LoVo (cell line): ENCODE measurements at regions not wholly inside any gene's neighbourhood (a gene's known extent, or its start where the extent isn't known, plus 50 kb on each side); places are given as distances from the start of the nearest gene placed in this dataset.

Experiments used
- DNase-seq: peaks from one replicate; pipeline ENCODE4 v3.0.0-alpha.2; 2016; ENCODE audit warnings: low spot score

DNA sequence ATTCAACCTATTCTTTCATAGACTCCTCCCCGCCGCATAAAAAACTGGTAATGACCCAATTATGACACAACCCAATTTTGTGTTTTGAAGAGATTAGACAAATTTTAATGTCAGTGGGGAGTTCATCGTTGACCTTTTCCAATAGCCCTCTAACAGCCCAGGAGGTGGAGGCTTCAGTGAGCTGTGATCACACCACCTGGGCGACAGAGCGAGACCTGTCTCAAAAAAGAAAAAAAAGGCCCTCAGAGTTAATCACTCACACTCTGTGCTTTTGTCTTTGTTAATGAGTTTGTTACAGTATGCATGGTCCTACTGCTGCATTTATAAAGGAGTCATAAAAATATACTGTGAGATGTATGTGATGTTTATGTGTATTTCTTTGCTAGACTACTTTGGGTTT is 510.6 kb downstream of the CPS1 start:
- DNase-seq = no peak

DNA sequence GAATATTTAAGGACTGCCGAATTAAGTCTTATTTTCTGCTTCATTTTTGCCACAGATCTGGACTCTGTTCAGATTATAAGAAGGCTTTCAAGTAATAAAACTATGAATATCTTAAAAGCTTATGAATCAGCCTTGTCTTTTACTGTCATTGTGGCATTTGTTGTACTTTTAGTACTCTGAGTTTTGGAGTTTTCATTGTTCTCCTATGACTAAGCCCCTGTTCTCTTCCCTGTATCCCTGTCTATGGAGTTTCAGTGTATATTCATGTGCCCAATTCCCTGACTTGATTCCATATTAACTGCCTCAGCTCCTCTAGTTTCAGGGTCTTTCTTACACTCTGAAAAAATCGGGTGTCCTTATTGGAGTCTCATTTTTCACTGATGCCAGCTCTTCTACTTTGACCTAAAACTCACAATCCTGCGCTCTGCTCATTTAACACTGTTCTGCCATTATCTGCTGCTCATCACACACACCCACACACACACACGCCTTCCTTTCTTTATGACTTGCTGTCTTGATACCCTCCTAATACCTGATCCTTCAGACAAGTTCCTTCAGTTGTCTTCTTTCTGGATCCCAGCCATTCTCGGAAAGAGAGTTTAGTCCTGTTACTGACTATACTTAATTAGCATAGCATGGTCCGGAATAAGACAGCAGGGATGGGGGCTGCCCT is 511.8 kb downstream of the CPS1 start:
- DNase-seq = no peak

DNA sequence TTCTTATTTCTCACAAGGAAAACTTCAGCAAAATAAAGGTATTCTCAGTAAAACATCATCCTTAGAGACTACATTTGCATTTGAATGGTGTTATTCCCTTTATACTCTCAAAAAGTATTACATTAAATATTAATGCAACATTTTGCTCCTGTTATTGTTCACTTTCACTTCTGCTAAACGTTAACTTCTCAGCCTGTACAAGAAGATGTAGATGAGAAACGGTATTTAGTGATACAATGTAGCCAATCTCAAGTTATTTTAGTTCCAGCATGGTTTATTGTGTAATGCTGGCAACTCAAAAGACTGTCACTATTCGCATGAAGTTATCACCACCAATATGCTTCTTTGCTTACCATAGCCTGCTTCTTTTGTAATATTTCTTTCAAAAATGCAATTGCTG is 514.1 kb downstream of the CPS1 start:
- DNase-seq = no peak

DNA sequence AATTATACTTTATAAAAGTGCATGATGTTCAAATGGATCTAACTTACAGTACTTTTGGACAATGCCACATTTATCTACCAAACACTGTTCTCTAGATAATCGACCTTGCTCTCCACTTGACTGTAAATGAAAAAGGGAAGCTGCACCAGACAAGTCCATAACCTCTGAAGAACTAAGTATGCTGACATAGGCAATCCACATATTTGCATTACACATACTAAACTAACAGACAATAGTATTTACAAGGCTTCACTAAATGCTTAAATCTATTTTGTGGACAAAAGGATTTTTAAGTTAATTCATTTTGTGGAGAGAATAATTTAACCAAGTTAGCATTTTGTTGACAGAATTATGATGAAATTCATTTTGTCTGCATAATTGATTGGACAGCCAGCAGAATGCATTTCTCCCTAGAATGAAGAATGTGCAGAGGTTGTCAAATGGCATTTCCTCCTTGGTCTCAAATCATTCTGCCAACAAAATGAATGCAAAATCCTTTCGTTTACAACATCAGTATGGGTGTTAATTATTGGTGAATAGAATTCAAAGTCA is 520.9 kb downstream of the CPS1 start:
- no peak for DNase-seq

DNA sequence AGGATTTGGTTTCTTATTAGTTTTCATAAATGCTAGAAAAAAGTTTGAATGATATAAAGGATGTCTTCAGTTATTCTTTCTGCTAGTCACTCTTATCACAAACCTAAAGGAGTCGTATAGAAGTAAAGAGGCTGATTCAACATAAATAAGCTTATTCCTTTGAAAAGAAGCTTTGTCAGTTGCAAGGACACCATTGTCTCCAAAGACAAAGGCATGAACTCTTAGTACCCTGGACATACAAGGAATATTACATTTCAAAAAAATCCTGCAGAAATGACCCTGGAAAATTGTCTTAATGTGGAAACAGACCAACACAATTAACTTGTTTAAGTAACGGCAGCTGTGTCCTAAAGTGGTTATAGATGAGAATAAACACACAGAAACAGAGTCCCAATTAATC is 528.0 kb downstream of the CPS1 start:
- no peak for DNase-seq

DNA sequence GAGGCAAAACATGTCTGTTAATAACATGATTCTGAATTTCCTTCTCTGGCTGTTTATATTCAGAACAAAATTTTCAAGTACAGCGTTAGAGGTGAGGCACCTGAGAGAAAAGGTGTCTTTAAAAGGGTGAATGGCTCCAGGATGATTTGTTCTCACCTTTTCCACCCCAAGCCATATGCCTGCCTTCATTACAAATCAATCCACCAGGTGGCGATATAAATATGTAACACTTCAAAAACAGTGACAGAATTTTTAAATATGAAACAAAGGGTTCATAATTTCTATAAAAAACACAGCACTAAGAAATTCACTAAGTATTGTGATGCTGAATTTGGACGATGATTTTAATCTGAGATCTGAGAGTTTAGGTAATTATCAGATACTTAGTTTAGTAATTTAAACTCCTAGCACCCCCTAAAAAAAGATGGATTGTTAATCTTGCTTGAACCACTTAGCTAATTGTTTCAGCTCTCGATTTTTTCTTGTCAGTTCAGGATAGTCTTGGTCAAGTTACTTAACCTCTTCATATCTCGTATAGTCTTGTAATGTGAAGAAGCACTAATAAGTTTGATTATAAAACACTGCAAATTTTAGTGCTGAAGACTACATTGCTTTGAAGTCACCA is 528.8 kb downstream of the CPS1 start:
- peak; percentile 29 for DNase-seq

DNA sequence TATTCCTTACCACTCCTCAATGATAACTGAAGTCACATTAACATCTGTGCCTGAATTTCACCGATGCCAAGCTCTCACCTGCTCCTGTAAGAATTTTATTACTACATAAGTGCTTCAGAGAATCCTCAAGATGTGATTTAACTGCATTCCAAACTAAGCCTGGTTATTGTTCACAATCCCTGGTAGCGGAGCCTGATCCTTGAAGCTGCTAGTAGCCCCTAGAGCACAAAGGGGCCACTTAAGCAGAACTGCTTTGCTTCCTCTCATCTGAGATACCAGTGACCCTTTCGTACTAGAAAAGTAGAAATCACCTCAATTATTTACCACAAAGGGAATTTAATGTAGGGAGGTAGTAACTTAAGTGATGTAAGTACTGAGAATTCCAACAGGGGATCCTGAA is 529.6 kb downstream of the CPS1 start:
- no peak for DNase-seq

DNA sequence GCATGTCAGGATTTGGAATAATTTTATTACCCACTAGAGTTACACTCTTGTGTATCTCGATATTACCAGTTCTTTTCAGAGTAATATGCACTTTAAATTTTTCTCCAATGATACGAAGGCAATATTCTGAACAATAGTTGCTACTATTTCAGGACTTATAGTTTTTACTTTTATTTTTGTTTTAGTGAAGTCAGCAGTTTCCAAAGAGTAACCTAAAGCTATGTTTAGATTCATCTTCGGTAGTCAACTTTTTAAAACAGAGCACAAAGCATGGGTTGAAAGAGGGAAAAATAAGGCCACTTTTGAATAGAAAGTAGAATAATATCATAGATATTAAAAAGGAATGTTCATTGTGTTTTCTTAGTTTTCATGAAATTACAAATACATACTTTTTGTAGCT is 532.7 kb downstream of the CPS1 start:
- no peak for DNase-seq

DNA sequence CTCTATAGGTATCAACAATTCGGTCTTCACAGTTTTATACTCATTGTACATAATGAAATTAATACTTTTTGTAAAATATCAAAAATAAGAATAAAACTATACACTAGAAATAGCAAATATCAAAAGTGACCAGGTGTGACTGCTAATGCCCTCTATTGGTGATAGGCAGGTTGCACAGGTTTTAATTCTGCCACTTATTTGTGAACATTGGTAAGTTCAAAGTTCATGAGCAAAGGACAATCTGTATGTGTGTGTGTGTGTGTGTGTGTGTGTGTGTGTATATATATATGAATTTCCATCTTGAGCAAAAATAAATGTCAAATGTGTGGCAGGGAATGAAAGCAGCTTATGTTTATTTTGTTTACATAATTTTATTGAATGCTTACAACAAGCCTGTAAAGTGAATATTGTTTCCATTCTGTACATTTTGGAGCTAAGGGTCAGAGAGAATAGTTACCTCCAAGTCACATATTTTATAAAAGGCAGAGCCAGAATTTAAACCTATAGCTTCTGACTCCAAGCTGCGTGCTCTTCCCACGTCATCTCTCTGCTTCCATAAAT is 537.4 kb downstream of the CPS1 start:
- peak; percentile 4 for DNase-seq

DNA sequence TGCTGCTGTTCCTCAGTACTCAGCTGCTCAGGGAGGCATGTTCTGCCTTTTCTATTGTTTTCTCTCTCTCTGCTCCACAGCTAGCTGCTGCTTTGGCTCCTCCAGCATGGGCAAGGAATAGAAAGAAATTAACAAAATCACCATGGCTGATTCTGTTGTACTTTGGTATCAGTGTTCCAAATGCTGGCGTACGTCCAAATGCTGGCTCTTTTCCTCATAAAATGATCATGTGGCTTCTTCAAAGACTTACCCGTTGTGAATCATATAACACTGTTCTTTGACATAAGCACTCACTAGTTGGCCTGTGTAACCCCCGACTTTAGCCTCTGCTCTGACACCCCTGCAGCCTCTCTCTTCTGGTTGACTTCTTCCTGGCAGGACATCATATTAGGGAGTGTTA is 547.6 kb downstream of the CPS1 start:
- peak; percentile 5 for DNase-seq

DNA sequence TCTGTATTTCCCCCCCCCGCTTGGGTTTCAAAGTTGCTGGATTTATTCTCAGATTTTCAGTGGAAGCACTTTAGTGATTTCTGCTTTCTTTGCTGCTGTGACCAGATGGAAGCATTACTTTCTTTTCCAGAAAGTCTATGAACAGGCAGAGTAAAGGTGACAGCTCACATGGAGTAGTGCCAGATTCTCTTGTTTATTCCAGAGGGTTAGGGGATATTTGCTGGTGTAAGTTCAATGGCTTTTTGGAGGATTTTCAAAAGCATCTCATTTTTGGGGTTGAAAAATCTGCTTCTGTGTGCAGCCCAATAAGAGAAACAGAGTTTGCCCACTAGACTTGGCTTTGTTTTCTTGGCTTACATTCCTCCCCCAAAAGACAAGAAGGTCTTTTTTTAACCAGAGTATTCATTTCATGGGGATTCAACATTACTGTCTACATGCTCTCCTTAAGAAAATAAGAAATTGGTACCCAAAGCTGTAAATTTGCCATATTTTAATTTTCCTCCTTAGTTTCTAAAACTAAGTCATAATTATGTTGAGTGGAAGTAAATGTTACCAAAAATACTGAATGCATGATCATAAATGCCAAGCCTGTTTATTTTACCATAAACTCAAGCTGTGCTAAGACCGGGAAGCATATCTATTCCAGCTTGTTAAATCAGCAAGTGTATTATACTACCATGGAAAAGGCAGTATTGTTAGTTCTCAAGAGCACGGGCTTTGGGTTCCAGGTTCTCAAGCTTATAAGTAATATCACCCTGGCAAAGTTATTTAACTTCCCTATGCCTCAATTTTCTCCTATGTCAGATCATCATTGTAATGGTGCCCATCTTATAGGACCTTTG is 557.2 kb downstream of the CPS1 start:
- DNase-seq = no peak

DNA sequence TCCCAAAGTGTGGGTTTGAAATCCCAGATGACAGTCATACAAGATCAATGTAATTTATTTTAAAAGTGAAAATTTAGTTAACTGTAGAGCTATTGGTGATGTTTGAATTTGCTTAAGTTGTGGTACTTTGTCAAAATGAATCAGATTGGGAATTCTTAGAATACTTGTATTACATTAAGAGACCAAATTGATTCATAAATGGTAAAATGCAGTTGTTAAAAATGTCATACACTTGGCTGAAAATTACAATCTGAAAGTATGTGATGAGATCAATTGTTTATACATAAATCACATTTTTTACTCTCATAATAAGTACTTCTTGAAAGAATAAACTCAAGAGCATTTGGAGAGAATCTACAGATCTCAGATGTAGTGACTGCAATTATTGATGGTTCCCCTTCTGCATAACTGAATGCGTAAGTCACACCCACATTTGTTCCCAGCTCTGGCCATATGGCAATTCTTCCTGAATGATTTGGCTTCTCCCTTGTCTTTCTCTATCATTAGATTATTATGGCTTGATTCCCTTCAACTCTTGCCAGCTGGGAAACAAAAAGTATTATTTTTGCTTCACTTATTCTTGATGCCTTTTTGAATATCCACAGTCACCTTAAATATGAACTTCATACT is 558.5 kb downstream of the CPS1 start:
- DNase-seq = no peak

DNA sequence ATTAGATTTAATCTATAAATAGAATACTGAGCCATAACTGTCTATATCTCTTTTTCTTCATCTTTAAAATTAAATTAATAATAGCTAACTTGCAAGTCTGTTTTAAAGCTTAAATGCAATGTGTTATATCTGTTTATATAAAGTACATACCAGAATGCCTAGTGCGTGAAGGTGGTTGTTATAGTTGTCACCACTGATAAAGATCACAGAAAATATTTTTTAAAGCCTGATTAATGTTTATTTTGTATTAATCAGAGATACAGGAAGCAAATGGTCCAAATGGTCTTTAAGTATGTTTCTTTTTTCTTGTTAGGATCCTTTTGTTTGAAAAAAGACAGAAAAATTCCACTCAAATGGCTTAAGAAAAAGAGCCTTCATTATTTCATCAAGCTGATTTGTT is 560.6 kb downstream of the CPS1 start:
- no peak for DNase-seq

DNA sequence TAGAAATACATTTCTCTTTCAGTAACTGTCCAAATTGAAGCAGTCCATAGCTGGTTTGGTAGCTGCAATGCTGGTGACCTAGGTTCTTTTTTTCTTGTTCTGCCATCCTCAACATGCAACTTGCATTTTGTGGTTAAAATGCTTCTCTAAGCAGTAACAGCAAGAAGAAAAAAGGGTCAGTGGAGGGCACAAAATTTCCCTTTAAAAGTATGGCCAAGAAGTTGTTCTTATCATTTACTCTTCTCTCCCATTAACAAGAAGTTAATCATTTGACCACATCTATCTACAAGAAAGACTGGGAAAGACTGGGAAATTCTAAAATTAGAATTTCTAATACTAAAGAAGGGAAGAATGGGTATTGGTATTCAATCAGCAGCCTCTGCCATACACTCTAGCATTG is 569.9 kb downstream of the CPS1 start:
- no peak for DNase-seq

DNA sequence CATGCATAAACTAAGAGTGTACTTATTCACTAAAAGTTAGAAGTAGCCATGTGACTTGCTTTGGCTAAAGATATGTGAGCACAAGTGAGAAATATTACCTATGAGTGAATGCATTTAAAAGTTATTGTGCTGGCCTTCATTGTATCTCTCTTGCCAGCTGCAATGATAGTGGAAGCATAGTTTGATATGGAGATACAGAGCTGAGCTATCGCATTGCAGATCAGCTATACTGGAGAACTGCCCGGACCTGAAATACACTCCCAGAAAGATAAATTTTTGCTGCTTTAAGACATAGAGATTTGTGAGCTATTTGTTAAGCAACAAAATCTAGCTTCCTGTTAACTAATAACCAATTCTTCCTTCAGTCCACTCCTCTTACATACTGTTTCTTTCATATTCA is 571.1 kb downstream of the CPS1 start:
- DNase-seq = no peak

DNA sequence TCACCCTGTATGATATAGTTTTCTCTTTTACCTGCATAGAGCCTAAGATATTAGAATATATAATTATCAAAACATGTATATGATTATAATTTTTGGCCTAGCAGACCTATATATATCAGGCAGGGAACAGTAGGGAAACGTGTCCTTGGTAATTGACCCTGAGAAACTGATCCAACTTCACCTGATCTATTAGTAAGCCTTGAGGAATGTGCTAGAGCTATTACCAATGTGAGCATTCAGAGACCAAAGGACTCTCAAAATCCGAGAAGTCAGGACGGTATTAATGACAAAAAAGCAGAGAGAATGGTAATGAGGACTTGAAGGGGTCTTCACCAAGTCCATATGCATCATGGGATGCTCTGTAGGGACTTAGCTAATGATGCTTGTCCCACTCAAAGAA is 571.9 kb downstream of the CPS1 start:
- no peak for DNase-seq

DNA sequence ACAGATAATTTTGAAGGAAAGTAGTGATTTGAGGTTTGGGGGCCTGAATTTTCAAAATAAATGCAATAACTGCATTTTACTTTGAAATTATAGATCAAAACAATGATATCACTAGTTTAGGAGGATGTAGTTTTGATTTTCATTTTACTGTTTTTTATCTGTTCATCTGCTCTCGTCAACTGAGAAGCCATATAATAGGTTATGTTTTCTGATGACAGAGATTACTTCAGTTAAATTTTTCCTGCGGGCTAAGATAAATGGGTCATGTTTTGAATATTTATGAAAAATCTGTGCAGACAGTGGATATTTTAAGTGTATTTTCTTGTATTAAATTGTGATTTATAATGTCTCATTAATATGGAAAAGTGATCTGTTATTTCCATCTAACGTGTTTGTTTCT is 573.4 kb downstream of the CPS1 start:
- no peak for DNase-seq

DNA sequence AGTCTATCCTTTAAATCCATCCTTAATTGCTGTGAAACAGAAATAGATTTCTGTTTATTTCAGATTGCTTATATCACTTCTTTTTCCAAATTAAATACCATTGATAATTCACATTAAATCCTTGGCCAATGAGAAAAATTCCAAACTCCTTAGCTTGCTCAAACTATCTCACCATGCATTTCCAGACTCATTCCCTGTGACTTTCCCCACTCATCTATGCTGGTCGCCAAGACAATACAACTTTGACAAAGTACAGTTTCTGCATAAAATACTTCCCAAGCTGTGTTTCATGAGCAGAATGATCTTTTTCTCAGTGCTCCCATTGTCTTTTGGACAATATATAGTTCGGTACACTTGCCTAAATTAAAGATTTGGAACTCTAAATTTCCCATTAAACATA is 575.6 kb downstream of the CPS1 start:
- no peak for DNase-seq

DNA sequence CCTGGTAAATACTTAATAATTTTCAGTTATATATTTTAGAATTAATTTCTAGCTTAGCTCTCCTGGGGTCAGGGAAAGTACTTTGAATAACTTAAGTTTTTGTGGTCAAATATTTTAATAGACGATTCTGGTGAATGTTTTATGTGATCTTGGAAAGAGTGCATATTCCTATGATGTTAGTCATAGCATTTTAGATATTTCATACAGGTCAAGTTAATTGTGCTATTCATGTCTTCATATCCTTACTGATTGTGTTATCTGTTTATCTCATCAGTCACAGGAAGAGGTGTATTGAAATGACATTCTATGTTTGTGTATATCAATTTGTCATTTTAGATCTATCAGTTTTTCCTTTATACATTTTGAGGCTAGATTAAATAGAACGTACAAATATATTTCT is 576.2 kb downstream of the CPS1 start:
- no peak for DNase-seq

DNA sequence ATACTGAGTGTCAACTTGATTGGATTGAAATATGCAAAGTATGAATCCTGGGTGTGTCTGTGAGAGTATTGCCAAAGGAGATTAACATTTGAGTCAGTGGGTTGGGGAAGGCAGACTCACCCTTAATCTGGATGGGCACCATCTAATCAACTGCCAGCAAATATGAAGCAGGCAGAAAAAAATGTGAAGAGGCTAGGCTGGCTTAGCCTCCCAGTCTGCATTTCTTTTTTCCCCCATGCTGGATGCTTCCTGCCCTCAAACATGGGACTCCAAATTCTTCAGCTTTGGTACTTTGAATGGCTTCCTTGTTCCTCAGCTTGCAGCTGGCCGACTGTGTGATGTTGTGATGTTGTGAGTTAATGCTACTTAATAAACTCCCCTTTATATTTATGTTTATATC is 577.4 kb downstream of the CPS1 start:
- no peak for DNase-seq

DNA sequence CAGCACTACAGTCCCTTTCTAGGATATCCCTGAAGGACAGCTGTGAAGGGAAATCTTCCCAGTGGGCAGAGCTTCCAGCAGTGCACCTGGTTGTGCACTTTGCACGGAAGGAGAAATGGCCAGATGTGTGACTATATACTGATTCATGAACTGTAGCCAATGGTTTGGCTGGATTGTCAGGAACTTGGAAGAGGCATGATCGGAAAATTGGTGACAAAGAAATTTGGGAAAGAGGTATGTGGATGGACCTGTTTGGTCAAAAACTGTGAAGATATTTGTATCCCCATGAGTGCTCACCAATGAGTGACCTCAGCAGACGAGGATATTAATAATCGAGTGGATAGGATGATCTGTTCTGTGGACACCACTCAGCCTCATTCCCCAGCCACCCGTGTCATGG is 582.2 kb downstream of the CPS1 start:
- DNase-seq = no peak

DNA sequence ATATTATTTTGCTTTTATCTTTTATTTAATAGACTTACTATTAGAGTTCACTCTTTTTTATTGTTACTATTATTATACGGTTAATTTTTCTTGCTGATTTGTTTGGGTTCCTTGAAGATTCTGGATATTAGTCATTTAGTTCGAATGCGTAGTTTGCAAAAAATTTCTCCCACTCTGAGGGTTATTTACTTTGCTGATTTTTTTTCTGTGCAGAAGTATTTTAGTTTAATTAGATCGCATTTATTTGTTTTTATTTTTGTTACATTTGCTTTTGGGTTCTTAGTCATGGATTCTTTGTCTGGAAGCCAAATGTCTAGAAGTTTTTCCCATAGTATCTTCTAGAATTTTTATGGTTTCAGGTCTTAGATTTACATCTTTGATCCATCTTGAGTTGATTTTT is 585.2 kb downstream of the CPS1 start:
- no peak for DNase-seq
